T-helper 2 cell treated with Interferon-gamma antibody and Interleukin-4, amounts not matched to agents 100 ng/mL and 5 ng/mL, for 36 hours (primary cell): ENCODE measurements at regions not wholly inside any gene's neighbourhood (a gene's known extent, or its start where the extent isn't known, plus 50 kb on each side); places are given as distances from the start of the nearest gene placed in this dataset.

Experiments
- intact Hi-C: fragments of 100-400 bp; cut with micrococcal nuclease; formaldehyde crosslinking; loops from one replicate; pipeline ENCODE4 v1.15.1; 2023

DNA sequence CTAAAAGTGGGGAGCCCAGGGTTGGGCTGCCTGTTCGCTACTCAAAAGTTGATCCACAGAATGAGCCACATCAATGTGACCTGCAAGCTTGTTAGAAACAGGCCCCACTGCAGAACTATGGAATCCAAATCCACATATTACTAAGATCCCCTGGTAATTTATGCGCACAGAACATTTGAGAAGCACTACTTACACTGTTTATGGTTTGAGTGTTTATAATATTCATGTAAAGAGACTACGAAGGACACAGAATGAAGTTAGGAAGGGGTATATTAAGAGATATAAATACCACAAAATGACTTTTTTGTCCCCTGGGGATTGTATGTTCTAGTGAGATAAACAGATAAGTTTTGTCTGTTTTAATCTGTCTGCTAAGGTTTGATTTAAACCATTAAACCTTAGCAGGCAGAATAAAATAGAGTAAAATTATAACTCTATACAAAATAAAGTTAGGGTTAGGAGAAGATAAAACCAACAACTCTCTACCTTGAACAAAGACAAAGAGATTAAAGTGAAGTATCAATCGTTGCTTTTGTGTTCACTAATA lies 666.9 kb upstream of the SOX9 start:
- intact Hi-C loops = no loop called here

DNA sequence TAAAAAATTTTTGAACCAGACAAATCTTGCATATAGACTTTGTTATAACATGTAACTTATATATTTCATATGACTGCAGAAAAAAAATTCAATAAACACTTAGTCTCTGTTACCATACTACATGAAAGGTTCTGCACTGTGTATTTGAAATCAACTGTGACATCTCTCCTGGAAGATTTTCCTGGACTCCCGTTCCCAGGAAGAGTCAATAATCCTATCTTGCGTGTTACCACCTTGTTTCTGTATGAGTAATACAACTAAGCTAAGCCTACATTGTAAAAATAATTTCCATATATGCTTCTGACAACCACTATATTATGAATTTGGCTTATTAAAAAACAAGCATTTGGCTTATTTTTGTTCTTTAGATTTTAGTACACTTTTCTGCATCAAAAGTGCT lies 665.6 kb upstream of the SOX9 start:
- intact Hi-C loops = no loop called here

DNA sequence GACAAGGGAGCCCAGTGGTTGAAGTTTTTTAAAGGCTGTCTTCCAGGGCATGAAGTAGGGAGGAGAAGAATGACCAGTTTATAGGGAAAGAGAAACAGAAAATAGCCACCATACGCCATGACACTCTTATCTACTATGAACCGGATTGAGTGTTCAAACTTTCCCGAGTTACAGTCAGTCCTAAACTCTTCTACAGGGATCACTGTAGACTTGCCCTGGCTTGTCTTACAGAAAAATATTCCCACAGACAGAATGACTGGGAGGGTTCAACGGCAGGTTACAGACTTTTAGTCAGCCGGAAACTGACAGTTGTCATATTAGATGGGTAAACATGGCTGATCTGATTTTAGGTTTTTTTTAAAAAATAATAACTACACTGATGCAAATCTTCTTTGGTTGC lies 662.5 kb upstream of the SOX9 start:
- intact Hi-C loops = no loop called here

DNA sequence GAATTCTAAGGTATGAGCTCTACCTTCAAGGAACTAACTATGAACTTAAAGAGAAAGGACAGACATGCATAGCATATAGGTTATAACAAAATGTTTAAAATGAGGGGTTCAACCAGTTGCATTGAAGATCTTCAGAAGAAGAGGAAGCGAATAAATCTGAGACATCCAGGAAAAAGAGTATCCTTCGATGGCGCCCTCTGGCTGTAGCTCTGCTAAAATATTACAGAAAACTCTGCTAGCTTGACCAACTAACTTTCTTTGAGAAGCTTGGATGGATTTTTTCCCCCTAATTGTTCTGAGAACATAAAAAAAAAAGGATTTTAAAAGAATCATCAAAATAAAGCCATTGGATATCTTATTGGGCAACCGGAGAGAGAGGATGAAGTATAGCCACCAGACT lies 659.9 kb upstream of the SOX9 start:
- intact Hi-C loops = no loop called here

DNA sequence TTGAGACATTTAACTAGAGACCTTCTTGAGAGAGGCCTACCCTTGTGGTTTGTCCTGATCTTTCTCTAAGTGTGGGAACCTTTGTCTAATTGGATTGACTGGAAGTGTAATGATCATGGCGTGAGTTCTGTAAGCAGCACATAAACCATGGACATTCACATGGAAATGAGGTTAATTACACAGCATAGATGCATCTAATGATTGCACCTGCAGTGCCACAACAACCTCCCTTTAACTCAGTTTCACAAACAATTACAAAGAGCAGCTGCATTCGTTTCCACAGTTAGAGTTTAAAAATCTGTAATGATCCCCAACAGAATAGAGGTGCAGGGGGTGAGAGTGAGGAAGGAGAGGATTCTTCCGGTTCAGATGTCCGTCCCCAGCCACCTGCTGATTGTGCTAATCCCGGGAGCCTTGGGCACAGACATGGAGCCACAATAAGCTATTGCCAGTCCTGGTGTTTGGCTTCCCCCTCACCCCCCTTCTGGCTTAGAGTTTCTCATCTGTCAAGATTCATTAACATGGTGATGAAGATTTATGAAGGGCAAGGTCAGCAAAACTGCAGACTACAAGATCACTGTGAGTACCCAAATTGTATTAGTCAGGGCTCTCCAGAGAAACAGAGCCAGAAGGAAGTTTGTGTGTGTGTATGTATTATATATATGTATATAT lies 659.2 kb upstream of the SOX9 start:
- intact Hi-C loops = no loop called here

DNA sequence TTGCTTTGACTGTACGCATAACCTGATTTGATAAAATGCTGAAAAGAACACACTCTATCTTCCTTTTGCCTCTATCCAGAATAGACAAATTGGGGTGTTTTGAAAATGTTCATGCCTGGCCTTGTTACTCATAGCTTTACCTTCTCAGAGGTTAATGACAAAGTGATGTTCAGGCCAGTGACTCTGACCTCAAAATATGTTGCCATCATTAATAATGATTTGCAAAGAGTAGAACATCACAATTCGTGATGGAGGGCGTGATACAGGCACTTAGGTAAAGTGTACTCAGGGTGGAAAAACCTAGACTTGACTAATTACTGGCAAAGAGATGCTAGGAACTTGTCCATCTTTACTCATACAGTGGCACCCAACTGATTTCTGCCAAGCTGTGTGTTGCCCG lies 656.6 kb upstream of the SOX9 start:
- intact Hi-C loops = no loop called here

DNA sequence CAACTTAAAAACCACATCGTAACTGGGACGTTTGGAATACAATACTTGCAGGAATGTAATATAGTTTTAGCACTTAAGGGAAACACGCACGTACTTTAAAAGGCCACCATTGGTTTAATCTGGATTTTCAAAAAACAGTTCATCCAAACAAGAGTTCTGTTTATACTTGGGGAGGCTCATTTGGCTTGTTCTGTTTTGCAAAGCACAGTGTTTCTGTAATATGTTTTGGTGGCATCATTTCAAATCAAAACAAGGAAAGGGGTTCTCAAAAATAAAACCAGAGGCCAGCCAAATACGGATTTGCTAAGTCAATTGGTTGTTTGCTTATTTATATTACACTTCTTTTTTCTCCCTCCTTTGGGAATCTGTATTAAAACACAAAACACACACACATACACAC lies 656.1 kb upstream of the SOX9 start:
- intact Hi-C loops = no loop called here

DNA sequence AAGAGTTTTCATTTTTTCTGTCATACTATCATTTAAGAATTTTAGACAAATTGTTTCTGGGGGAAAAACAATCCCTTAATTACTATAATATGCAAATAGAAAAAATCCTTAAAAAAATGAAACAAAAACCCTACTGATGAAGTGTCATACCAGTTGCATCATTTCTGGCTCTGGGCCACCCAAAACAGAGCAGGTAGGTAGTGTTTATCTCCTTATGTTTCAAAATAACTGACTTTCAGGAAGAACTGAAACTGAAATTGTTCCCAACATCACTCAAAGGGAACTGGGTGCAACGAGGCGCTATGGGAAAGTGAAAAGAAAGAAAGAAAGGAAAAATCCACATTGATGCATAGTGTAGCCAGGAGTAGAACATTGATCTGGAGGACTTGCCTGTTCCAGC lies 653.1 kb upstream of the SOX9 start:
- intact Hi-C loops = no loop called here

DNA sequence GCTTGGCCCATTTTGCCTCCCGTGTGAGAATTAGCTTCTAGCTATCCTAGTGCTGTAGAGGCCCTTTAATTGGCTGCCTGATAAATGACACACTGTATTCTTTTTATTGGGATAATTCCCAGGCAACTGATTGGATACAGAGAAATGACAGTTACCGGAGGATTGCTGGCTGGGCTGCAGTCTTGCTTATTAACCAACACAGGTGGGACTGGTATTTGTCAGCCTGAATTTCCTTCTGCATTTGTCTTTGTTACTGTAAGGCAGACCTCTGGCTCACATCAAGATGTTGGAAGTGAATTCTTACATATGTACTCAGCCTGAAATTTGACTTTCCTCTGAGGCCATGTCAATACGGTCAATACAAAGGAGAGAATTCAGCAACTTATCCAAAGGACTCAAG lies 650.8 kb upstream of the SOX9 start:
- intact Hi-C loops = loop anchor here (5.0 to 10.0 kb wide), 2 partner anchors 647 to 1075 kb away; no protein-coding TSS in a partner anchor

DNA sequence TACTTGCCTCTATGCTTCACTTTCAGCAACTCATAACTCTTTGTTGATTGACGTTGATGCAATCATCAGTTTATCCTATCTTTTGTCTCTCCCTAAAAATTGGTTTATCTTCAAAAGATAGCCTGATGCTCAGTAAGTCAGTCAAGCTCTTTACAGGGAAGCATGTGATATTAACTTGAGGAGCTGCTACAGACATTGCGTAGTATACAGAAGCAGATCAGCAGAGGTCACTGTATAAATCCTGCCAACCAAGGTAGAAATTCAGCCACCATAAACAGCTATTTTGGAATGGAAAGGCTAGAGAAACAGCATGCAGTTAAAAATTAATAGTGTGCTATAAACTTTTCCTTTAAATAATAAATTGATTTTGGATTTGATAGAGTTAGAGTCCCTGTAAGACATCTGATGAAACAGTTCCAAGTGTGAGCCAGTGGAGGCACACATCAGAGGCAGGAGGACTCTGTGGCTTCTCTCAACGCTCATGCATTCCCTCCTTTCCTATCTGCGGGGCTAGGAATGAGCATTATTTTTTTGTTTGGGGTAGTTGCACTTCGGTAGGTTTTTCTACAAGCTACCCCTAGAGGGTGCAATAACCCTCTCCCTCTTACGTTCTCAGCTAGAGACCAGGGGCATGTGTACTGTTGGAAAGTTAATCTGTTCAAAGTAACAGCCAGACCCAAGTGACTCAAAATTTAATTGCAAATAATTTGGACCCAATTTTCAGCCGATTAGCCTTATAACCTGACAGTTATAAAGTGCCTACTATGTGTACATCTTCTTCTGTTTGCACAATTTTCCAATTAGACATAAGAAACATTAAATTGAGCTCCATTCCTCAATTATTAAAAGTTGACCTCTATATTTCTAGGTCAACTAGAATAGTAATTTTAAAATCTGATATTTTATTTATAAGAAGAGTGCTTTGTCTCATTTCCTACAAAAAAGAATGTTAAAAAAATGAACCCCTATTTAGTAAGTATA lies 647.7 kb upstream of the SOX9 start:
- intact Hi-C loops = loop anchor here (5.0 to 10.0 kb wide), 2 partner anchors 644 to 1072 kb away; no protein-coding TSS in a partner anchor

DNA sequence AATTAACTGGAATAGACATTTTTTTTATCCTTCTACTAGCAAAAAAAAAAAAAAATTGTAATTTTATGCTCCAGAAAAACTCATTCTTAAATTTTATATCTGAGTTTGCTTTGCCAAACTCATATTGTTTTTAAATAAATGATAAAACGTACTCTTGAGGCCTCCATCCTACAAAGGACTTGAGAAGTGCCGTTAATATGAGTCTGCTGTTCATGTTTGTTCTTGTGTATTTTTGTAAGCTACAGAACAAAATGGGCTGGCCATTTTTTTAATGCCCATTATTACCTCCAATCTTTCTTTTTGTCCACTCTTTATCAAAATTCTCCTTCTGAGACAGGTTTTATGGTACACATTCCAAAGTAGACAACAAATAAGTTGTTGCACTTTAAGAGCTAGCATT lies 643.5 kb upstream of the SOX9 start:
- intact Hi-C loops = loop anchor here (10.0 kb wide), 1 partner anchor 1067 kb away; no protein-coding TSS in a partner anchor

DNA sequence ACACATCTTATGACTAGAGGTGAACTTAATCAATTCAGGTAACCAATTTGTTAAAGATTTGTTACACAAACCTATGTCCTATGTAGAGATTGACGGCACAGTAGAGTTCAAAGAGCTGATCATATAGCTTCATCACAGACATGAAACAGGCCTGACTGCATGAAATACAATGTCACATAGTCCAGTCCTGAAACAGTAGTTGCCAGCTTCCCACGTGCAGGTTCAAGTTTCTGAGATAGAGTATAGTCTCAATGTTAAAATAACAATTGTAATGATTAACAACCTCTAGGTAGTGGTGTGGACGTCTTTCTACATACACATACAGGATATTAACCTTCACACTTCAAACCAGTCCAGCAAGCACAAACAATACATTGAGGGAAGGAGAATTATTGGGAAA lies 640.7 kb upstream of the SOX9 start:
- intact Hi-C loops = no loop called here

DNA sequence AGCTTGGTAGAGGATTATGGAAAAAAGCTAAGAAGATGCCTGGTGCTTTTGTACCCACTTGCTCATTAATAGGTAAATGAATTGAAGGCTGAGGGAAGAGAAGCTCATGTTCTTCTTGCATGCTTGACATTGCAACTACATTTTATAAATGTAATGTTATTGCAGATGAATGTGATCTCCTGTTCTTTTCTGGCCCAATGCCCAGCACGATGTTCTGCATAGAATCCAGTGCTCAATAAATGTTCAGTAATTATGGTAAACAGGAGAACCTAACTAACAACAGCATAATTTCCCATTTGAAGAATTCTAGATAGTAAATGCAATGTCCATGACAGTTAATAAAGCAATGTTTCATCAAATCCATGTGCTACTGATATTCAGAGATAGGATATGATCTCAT lies 638.2 kb upstream of the SOX9 start:
- intact Hi-C loops = no loop called here

DNA sequence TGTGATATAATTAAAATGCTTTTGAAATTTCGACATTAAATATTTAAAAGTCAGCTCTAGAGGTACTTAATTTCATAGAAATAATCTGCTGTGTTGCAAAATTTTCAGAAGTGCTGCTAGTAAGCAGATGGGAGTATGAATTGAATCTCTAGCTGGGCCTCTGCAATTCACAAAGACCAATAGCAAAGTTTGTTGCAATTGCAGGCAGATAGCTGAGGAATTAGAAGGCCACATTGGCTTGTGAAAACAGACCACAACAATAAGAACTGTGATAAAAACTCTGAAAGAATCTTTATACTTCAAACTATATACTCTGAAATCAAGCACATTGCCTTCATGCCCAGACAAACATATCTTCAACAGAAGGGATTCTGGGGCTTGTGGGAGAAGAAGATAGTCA lies 636.3 kb upstream of the SOX9 start:
- intact Hi-C loops = no loop called here

DNA sequence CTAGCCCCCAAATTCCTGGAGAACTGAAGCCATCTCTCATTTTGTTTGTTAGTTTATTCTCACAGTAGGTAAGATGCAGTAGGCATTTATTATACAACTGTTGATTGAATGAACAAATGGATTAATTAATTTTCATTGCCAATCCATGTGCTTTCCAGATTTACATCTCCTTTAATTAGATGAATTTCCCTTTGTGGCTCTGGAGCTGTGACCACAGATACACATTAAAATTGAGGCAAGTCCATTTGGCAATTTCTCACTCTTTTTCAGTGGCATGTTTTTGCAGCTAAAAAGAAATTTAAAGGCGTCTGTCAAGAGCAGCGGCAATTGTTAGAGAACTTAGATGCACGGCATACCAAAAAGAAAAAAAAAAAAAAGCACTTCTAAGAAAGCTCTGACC lies 635.4 kb upstream of the SOX9 start:
- intact Hi-C loops = no loop called here

DNA sequence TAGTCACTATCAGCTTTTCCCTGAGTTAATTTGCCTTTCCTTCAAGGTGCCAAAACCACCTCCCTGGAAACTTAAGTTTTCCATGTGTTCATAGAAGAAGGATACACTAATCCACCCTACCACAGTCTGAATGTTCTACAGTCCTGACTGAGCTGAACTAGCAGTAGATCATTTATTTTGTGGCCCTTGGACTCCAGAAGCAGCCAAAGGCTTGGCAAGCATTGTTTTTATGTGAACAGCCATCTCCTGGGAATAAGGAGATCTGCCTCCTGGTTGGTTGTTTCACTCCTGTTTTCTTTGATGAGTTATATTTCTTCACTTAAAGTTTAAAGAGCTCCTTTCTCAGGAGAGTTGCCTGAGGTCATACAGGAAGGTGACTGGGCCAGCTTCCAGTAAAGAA lies 634.6 kb upstream of the SOX9 start:
- intact Hi-C loops = no loop called here

DNA sequence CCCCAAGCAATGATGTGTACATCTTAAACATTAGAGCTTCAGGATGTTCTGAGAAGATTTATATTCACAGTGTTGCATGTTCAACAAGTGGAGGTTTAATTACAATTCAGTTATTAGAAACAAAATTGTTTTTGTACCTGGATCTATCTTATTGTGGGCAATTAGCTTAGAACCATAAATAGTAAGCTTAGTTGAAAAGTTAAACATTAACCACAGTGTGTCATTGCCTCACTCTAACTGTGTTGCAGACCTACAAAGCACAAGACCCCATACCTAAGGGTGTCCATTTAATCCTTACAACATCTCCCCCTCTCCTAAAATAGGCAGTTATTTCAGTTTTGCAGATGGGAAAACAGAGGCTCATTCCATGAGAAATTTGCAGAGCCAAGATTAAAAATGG lies 632.0 kb upstream of the SOX9 start:
- intact Hi-C loops = no loop called here

DNA sequence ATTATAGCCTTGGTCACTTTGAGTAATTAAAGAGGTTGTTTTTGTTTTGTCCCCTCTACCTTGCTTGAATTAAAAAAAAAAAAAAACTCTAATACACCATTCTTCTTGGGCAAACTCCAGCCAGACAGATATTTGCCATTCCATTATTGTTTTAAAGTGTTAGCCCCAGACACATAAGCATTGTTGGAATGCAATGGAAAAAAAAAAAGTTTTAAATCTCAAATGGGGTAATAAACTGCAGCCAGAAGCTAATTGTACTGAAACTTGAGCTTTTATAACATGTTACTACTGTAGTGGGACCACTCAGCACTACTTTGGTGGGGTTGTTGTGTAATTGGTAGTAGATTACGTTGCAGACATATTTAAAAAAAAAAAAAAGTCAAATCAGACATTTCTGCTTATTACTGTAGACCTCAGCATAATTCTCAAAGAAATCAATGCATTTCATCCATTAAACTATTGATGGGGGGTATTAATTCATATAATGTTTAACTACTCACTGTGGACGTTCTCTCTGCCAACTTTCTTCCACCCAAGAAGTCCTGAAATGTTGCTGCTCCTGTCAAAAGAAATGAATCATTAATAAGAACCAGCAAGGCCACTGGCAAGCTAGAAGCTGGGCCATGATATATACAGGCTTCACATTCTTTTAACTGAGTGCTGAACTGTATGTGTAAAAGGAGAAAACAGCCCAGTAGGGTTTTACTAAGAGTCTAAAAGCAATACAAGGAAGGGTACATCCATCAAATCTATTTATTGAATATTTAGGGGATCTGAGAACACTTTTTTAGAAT lies 626.6 kb upstream of the SOX9 start:
- intact Hi-C loops = no loop called here

DNA sequence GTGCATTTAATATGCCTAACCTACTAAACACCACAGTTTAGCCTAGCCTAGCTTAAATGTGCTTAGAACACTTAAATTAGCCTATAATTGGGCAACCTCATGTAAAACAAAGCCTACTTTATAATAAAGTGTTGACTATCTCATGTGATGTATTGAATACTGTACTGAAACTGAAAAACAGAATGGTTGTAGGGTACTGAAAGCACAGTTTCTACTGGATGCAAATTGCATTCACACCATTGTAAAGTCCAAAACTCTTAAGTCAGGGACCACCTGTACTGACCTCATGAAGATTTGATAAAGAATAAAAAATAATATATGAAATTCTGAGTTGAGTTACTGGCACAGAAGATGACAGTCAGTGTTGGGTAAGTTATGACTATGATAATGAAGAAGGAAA lies 625.4 kb upstream of the SOX9 start:
- intact Hi-C loops = no loop called here

DNA sequence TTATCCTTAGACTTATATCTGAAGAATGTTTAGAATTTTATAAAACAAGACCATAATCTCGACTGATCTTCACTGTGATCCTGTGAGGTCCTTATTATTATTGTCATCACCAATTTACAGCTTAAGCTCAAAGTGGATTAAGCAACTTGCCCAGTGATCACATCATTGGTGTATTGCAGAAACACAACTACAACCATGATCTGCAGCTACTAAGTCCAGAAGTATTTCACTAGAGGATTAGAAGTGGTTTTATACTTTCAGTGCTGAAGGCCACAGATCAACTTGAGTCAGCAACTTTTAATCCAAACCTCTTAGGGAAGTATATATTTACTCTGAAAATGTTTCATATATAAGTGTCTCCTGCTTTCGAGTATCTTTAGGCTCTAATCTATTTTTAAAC lies 624.3 kb upstream of the SOX9 start:
- intact Hi-C loops = no loop called here

DNA sequence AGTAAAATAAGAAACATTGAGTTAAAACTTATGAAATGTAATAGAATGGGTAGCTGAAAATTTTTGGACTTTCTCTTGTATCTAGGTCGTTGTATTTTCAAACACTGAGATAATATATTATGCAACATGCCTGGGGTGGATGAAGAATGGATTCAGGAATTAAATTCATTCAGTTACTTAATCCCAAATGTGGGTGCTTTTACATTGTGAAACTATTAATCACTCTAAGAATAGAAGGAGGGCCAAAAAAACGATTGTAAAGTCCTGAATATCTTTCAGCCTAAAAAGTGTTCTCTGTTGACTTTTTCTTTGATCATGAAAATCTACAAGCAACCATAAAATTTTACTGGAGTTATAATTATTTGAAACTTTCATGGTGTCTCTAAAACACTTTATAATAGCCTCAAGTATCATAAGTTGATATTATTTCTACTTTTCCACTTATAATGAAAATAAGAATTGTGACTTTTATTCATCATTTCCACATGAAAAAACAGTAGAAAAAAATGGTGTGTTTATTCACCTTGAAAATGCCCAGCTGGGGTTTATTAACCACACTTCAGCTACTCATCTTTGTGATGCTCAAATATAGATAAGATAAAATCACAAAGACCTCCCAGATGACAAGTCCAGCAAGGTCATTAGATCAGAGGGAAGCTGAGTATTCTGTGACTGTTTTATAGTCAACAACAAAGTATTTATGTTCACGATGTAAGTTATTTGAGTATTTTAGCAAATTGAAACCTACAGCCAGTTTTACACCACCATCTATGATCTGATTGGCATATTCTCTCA lies 619.9 kb upstream of the SOX9 start:
- intact Hi-C loops = no loop called here
